CD4-positive, alpha-beta T cell treated with Interleukin-15 for 1 hour (primary cell): ENCODE measurements at regions not wholly inside any gene's neighbourhood (a gene's known extent, or its start where the extent isn't known, plus 50 kb on each side); places are given as distances from the start of the nearest gene placed in this dataset.

Source experiments
- DNase-seq: peaks from one replicate; pipeline ENCODE4 v3.0.0-alpha.2; 2020

DNA sequence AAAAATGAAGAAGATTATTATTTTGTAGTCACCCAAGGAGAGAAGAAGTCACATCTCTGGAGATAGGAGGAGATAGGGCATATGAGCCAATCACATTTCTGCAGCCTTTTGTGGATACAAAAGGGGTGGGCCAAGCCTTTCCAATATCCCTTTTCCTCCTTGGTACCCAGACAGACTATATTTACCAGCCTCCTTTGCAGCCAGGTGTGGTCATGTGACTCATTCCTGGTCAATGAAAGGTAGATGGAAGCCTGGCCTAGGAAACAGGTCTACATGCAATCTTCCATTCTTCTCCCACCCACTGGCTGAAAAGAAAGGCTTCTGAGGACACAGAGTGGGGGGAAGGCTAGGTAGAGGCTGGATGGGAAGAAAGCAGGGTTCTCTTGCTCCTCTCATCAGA, 58.1 kb upstream of the ERG start:
- DNase-seq: no peak

GRCh38 chr21:38561205-38561604, 62.9 kb upstream of the ERG start:
- no peak for DNase-seq

DNA sequence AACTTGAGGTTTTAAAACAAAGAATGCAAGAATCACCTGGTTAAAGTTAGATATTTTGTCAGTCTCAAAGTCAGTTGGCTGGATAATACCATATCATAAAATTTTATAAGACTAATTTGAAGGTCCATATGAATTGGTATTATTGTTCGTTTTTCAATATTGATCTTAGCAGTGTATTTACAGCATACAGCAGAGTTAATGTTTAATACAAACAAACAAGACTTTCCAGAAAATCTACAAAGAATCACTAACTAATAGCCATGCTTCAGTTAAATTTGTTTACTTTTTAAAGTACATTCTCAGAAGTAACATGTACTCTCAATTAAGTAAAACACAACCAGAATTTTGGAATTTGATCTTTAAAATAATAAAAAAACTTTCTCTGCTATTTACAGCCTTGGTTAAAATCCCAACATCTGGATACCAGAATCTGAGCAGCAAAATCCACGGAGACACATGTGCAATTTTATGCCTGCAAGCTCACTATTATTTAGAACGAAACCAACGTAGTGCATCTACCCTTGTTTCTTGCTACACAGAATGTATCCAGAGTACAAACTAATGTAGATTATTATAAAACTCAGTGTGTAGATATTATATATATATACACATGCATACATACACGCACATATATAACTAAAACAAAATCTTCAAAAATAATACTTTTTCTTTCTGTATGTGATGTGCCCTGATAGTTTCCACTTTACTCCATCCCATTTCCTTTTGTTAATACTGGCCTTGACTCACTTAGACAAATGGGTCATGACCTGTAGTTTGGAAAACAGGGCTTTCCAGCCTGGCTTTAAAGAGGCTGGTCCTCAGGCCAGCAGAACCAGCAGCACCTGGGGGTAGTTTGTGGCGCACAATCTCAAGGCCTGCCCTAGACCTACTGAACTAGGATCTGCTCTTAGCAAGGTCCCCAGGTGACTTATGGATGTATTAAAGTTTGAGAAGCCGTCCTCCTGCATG, 63.6 kb upstream of the ERG start:
- no peak for DNase-seq

- no peak for DNase-seq
Observed at GRCh38 chr21:38567335-38567969, 69.2 kb upstream of the ERG start.

GRCh38 chr21:38567970-38568360, 69.7 kb upstream of the ERG start:
- DNase-seq: no peak

DNA sequence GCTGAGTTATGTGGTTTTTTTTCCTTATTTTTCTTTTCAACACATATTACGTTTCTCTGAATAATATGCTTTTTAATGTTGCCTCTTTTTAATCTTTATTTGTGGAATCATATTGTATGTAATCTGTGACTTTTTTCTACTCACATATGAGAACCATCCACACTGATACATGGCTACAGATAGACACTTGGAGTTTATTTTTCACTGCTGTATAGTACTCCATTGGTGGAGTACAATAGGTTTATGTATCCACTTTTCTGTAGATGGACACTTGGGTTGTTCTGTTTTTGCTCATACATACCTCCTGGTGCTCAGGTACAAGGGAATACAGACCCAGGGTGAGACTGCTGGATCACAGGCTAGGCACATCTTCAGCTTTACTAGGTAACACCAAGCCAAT, 71.5 kb upstream of the ERG start:
- DNase-seq: no peak

DNA sequence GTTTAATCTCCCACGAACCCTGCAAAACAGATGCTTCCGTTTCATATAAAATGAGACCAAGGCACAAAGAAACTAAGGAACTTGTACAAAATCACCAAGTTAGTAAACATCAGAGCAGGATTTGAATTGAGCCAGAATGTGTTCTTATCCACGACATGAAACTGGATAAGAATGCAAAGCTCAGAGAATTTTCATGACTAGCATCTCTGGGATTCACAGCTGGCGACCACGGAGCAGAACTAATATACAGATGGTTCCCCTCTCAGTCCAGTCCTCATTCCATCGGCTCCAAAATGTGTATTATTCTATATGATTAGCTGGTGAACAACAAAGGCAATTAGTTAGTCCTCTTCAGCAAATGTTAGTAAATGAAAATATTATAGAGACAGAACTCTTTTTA, 72.3 kb upstream of the ERG start:
- DNase-seq: no peak

DNA sequence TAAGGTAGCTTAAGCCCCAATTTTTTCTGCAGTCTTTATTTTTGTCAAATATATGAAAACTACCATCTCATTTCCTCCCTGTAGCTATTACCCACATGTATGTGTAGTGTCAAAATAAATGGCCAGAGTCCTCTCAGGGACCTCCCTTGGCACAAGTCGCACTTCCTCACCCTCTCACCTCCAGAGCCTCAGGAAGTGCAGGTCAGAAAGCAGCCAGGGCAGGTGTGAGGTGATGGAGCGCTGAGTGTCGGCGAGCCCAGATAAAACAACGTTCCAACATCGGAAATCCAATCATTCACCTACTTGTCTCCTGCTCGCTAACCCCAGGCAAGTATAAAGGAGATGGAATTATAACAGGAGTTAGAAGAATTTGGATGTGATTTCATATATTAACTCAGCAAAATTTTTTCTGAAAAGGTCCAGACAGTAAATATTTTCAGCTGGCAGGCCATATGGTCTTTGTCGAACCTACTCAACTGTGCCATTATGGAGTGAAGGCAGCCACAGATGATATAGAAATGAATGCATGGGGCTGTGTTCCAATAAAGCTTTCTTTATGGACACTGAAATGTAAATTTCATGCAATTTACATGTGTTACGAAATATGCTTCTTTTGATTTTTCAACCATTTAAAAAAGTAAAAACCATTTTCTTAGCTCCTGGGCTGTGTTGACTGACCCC, 76.8 kb upstream of the ERG start:
- no peak for DNase-seq

DNA sequence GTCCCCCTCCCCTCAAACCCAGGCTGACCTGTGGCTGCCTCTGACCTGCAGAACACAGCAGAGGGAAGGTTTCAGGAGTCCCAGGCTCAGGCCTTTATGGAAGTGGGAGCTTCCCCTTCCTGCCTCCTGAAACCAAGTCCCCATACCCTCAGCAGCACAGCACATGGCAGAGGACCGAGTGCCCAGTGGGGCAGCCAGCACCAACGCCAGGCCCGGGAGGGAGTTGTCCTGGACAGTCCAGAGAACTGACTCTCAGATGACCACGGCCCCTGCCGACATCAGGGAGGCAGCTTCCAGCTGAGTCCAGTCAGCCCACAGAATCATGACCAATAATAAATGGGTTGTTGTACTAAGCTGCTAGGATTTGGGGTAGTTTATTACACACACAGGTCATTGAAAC, 79.6 kb upstream of the ERG start:
- no peak for DNase-seq

DNA sequence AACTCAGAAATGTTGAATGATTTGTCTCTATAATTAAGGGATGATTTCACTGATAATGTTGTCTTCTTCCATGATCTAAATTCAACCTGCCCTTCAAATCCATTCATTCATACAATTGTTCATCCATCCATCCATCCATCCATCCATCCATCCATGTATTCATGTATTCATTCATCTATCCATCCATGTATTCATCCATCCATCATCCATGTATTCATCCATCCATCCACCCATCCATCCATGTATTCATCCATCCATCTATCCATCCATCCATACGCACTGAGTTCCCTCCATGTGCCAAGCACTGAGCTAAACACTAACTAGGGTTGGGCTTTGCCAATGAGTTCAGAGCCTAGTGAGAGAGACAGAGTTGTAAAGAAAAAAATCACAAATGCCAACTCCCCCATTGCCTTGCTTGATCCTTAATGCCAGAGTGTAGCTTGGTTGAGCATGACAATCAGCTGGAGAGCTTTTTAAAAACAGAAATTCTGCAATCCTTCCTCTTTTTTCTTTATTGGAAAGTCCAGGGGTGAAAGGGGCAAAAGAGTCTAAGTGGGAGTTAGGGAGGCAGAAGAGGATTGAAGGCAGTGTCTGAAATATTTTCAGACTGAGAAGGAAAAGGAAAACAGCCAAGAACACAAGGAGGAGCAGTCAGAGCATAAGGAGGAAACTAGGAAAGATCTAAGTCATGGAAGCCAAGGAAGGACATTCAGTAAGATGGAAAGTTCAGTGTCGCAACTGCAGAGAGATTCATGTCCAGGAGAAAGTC, 92.4 kb upstream of the ERG start:
- no peak for DNase-seq

DNA sequence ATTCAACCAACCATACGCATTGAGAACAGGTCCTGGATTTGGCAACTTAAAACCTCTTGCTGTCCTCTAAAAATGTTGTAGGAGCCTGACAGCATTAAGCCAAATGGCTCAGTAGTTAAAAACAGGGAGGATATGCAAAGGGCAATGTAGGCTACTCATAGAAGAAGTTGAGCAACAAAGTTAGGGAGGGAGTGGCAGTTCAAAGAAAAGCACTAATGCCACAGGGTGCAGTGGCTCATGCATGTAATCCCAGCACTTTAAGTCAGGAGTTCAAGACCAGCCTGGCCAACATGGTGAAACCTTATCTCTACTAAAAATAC, 92.9 kb upstream of the ERG start:
- no peak for DNase-seq

GRCh38 chr21:38596264-38597042, 98.2 kb upstream of the ERG start:
- no peak for DNase-seq

- DNase-seq: no peak
Observed at GRCh38 chr21:38597421-38597820, 99.1 kb upstream of the ERG start.

DNA sequence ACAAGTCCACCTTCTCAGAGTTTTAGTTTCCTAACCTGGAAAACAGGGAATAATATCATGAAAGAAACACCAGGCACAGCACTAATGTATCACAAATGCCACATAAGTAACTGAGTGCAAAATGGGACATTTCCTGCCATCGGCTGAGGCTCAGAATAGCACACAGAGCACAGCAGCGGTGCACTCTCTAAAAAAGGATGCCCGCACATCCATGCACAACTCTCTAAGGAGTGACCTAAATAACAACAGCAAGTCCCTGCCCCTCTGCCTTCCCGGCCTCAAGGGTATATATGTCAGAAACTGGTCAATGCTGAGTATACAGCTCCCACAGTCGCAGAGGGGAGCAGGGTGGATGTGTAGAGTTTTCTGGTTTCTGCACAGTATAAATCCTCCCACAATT, 100.1 kb upstream of the ERG start:
- DNase-seq: no peak

GRCh38 chr21:38599381-38599975, 101.2 kb upstream of the ERG start:
- DNase-seq: no peak

DNA sequence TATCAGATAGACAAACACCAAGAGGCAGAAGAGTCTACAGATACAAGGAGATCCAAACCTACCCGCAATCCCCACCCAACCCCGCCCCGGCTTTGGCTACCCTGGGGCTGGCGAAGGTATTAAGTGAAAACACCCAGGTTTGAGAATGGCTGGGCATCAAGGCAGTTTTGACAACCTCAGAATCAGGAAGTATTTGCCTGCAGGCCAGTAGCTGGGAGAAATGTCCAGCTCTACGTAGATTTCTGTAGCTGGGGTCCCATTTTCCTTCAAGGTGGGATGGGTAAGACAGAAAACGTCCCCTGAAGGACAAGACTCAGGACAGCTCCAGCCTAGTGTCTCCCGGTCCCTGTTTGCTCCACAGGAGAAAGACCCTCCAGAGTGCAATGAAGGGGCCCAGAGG, 101.8 kb upstream of the ERG start:
- no peak for DNase-seq

GRCh38 chr21:38605236-38605635, 107.0 kb upstream of the ERG start:
- no peak for DNase-seq

- DNase-seq: no peak
Observed at GRCh38 chr21:38609580-38609979, 111.3 kb upstream of the ERG start.

GRCh38 chr21:38610623-38611251, 112.5 kb upstream of the ERG start:
- DNase-seq: no peak

- DNase-seq: no peak
Observed at GRCh38 chr21:38611277-38611676, 113.0 kb upstream of the ERG start.

DNA sequence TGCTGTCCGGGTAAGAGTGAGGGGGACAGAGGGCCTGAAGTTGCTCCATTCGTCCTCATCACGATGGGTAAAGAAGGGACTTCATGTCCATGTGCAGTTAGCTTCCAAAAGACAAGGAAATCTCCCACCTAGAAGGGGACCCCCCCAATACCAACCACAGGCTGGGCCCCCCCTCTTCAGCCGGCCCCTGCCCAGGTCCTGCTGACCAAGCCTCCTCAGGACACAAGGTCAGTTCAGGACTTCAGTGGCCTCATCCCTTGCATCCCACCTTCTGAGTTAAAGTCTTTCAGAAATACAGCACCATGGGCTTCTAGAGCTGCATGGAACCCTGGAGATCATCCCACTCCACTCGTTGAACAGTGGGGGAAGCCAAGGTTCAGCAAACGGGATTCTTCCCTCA, 115.4 kb upstream of the ERG start:
- DNase-seq: no peak

GRCh38 chr21:38614558-38614957, 116.3 kb upstream of the ERG start:
- DNase-seq: no peak
